Thyroid gland (tissue), 4 donors: ENCODE measurements at regions not wholly inside any gene's neighbourhood (a gene's known extent, or its start where the extent isn't known, plus 50 kb on each side); places are given as distances from the start of the nearest gene placed in this dataset.

ENCODE experiments used
- DNase-seq, 2 donors: peaks; one replicate each; pipeline ENCODE4 v3.0.0-alpha.2; 2019
- H3K27ac ChIP-seq, 3 donors: fragments of 200-600 bp; sonication (generic); 1 replicate in 2 of 3; 2 replicates in 1 of 3; pipeline ENCODE4 v1.5.1; 2016 to 2019; ENCODE audit warnings: mild to moderate bottlenecking in 1 of 3, moderate library complexity in 1 of 3
- H3K27me3 ChIP-seq: fragments of 200-600 bp; sonication (generic); one replicate; pipeline ENCODE4 v1.5.1; 2019
- H3K36me3 ChIP-seq, 2 donors: fragments of 200-600 bp; sonication (generic); one replicate each; pipeline ENCODE4 v1.5.1; 2016 to 2019
- H3K4me1 ChIP-seq, 2 donors: fragments of 200-600 bp; sonication (generic); one replicate each; pipeline ENCODE4 v1.5.1; 2017 to 2019
- H3K4me3 ChIP-seq, 3 donors: fragments of 200-600 bp; sonication (generic); replicated peaks in 1 of 3; 1 replicate in 2 of 3; 2 replicates in 1 of 3; pipeline ENCODE4 v1.5.1; 2016; ENCODE audit warnings: mild to moderate bottlenecking in 1 of 3
- H3K9me3 ChIP-seq: fragments of 200-600 bp; sonication (generic); one replicate; pipeline ENCODE4 v1.5.1; 2017
- POLR2A ChIP-seq, 2 donors: fragments of 450-650 bp; IDR thresholded peaks; one replicate each; pipeline ENCODE4 v1.6.1; 2017; ENCODE audit warnings: antibody characterized with exemption in 2 of 2, mild to moderate bottlenecking in 2 of 2, moderate library complexity in 1 of 2
- WGBS, 2 donors: methylation state at CpG; one replicate each; pipeline ENCODE4 v1.1.5; 2017; 5-methylcytosine and 5-hydroxymethylcytosine counted together
- intact Hi-C: fragments of 100-400 bp; cut with DNase I; formaldehyde crosslinking; loops from one replicate; pipeline ENCODE4 v1.15.1; 2023
- TF ChIP-seq, protein P1 (sequence below), 6 experiments: fragments of 200-600 bp in 3 of 6; fragments of 450-650 bp in 3 of 6; sonication (generic) in 3 of 6; IDR thresholded peaks; one replicate each; pipeline ENCODE4 v1.5.1; 2016 to 2019; ENCODE audit warnings: antibody characterized with exemption in 6 of 6, mild to moderate bottlenecking in 2 of 6, inconsistent platforms in 1 of 6, moderate library complexity in 1 of 6

DNA sequence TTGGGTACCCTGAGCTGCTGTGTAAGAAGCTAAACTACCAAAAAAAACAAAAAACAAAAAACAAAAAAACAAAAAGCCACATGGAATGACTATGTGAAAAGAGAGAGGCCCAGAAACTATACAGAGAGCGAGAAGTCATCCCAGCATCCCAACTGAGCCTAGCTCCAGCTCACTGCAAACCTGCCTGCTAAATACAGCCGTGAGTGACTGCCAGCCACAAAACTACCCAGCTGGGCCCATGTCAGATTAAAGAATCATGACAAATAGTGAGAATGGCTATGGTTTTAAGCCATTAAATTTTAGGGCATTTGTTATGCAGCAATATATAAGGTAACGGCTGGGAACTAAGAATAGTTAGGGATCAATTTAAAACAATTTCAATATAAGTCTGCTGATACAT, 335.1 kb upstream of the PDE4D start:
- 90 to 95% methylated on average over 3 of the region's 3 CpGs for WGBS, 2 donors
- intact Hi-C loops, result no loop called here
- TF ChIP-seq POLR2A (IDR thresholded peaks at IDR 0.05), result no peak
- TF ChIP-seq, protein P1, sequence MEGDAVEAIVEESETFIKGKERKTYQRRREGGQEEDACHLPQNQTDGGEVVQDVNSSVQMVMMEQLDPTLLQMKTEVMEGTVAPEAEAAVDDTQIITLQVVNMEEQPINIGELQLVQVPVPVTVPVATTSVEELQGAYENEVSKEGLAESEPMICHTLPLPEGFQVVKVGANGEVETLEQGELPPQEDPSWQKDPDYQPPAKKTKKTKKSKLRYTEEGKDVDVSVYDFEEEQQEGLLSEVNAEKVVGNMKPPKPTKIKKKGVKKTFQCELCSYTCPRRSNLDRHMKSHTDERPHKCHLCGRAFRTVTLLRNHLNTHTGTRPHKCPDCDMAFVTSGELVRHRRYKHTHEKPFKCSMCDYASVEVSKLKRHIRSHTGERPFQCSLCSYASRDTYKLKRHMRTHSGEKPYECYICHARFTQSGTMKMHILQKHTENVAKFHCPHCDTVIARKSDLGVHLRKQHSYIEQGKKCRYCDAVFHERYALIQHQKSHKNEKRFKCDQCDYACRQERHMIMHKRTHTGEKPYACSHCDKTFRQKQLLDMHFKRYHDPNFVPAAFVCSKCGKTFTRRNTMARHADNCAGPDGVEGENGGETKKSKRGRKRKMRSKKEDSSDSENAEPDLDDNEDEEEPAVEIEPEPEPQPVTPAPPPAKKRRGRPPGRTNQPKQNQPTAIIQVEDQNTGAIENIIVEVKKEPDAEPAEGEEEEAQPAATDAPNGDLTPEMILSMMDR (IDR thresholded peaks at IDR 0.05), result no peak
- DNase-seq, result no peak
- H3K4me3 ChIP-seq, result no peak overlapping the region
- no peaks in the 10 kb centered on the region for H3K4me1 ChIP-seq
- H3K27me3 ChIP-seq, result no peaks in the 10 kb centered on the region
- no peaks in the 10 kb centered on the region for H3K36me3 ChIP-seq
- no peak overlapping the region for H3K27ac ChIP-seq
- H3K9me3 ChIP-seq, result no peaks in the 10 kb centered on the region

DNA sequence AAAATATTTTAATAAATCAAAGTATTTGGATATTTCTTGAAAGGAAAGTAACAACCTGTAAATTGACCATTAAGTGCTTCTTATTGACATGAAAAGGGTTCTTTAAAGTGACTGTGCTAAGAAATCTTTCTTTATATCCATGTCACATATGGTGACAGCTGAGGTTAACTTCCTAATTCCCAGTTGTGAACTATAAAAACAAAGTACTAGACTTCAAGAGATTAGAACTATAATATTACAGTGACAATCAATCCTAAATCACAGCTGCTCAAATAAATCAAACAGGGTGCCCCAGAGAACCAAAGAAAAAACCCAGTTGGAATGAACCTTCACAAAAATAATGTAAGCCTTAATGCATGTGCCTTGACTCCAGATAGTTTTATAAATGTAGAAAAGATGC, 332.6 kb upstream of the PDE4D start:
- Histone ChIP-seq H3K4me3 (no peak overlapping the region), H3K27me3 (no peaks in the 10 kb centered on the region), H3K27ac (no peak overlapping the region), H3K9me3 (no peaks in the 10 kb centered on the region), H3K4me1 (no peaks in the 10 kb centered on the region), H3K36me3 (no peaks in the 10 kb centered on the region)
- TF ChIP-seq POLR2A (IDR thresholded peaks at IDR 0.05), result no peak
- TF ChIP-seq, protein P1 (IDR thresholded peaks at IDR 0.05), result no peak
- DNase-seq, result no peak
- intact Hi-C loops, result no loop called here

DNA sequence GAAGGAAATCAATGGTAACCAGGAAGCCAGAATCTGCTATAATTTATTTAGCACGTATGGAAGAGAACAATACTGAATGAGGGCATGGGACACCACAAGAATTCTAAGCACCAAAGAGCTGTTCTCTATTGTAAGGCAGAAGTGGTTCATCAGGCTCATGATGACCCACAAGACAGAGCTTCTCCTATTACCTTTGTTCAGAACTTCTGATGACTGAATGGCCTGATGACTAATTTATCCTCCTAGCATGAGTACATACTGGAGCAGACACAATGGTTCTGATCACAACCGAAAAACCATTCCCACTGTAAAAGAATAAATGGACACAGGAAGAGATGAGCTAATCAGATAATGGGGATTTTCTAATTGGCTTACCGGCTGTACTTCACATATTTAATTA, 329.8 kb upstream of the PDE4D start:
- H3K36me3 ChIP-seq, result no peaks in the 10 kb centered on the region
- no peaks in the 10 kb centered on the region for H3K27me3 ChIP-seq
- intact Hi-C loops, result no loop called here
- TF ChIP-seq, protein P1 (IDR thresholded peaks at IDR 0.05), result no peak
- TF ChIP-seq POLR2A (IDR thresholded peaks at IDR 0.05), result no peak
- H3K4me1 ChIP-seq, result no peaks in the 10 kb centered on the region
- H3K9me3 ChIP-seq, result no peaks in the 10 kb centered on the region
- H3K27ac ChIP-seq, result no peak overlapping the region
- H3K4me3 ChIP-seq, result no peak overlapping the region
- 78% methylated on average over 3 of the region's 3 CpGs for WGBS, 2 donors
- no peak for DNase-seq

DNA sequence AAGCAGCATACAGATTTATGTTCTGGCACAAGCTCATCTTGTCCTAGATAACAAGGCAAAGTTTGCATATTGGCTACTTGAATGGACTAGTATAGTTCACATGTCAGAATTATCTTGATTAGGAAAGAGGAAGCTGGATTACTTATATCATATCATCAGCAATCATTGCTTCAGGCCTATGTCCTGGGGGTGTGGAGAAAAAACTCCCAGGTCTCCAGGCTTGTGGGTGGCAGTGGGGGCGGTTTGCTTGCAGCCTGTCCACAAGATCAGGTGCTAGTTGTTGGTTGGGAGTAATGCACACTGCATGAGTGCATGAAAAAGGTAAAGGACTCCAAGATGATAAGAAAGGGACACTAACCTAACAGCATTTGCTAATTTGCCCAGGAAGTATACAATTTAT, 326.4 kb upstream of the PDE4D start:
- intact Hi-C loops, result no loop called here
- Histone ChIP-seq H3K27ac (no peak overlapping the region), H3K36me3 (no peaks in the 10 kb centered on the region), H3K4me3 (no peak overlapping the region), H3K9me3 (no peaks in the 10 kb centered on the region), H3K27me3 (no peaks in the 10 kb centered on the region), H3K4me1 (no peaks in the 10 kb centered on the region)
- no peak for TF ChIP-seq POLR2A (IDR thresholded peaks at IDR 0.05)
- TF ChIP-seq, protein P1 (IDR thresholded peaks at IDR 0.05), result no peak
- 80 to 92% methylated on average over 1 of the region's 1 CpG for WGBS, 2 donors
- DNase-seq, result no peak

DNA sequence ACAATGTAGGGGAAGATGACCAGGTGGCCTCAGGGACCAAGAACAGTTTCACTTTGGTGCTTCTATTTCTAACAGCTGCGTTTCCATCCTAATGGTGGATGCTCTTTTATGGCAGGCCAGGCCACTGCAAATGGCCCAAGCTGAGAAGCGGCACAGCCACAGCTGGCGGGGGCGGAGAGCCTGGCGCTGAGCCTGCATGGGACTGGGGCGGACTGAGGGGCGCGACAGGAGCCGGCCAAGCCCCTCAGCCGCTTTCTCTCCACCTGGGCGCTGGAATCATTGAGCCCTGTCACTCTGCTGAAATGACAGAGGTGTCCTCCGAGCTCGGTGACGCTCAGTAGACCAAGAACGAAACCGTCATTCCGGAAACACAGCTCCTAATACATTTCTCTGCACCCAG, 317.3 kb upstream of the PDE4D start:
- no peaks in the 10 kb centered on the region for H3K4me1 ChIP-seq
- no peak for DNase-seq
- intact Hi-C loops, result no loop called here
- H3K36me3 ChIP-seq, result no peaks in the 10 kb centered on the region
- no peaks in the 10 kb centered on the region for H3K27me3 ChIP-seq
- no peaks in the 10 kb centered on the region for H3K9me3 ChIP-seq
- no peak overlapping the region for H3K27ac ChIP-seq
- TF ChIP-seq, protein P1 (IDR thresholded peaks at IDR 0.05), result no peak
- no peak for TF ChIP-seq POLR2A (IDR thresholded peaks at IDR 0.05)
- no peak overlapping the region for H3K4me3 ChIP-seq
- 54 to 57% methylated on average over 11 to 17 of the region's 17 CpGs for WGBS, 2 donors
